ENCODE measurements at regions not wholly inside any gene's neighbourhood (a gene's known extent, or its start where the extent isn't known, plus 50 kb on each side); places are given as distances from the start of the nearest gene placed in this dataset.

GRCh38 chr11:8823174-8823742 is 87.7 kb upstream of the AKIP1 start:
- Histone ChIP-seq H4K91ac (ENCODE audit: insufficient read length, low read depth, low read length) (no peak overlapping the region), H3K79me1 (ENCODE audit: insufficient read depth, low read depth, low read length, poor library complexity, severe bottlenecking) (no peaks in the 10 kb centered on the region), H4K8ac (replicated peaks; ENCODE audit: insufficient read length, low read depth, low read length) (no peak overlapping the region), H2BK5ac (ENCODE audit: insufficient read length, low read length) (no peak overlapping the region), H2BK20ac (ENCODE audit: low read depth, low read length, poor library complexity, severe bottlenecking) (no peak overlapping the region), H3K9ac (ENCODE audit: extremely low read depth, insufficient read length, low read length) (no peak overlapping the region), H2AFZ (ENCODE audit: low read length) (no peak overlapping the region), H3K4me1 (ENCODE audit: insufficient read depth, low read length) (peaks cover 10% of the 10 kb centered on the region; the same call in 1 of the 2 replicates), H3K9me3 (ENCODE audit: control insufficient read depth, low read depth, low read length) (no peaks in the 10 kb centered on the region), H3K56ac (ENCODE audit: insufficient read length, low read depth, low read length) (no peak overlapping the region), H3K23ac (ENCODE audit: insufficient read length, low read depth, low read length) (no peak overlapping the region), H3K79me2 (ENCODE audit: insufficient read depth, low read length) (no peaks in the 10 kb centered on the region), H3K27me3 (ENCODE audit: insufficient read depth, low read length) (no peaks in the 10 kb centered on the region), H3T11ph (ENCODE audit: low read length) (no peak overlapping the region), H2BK120ac (ENCODE audit: low read depth, low read length, poor library complexity, severe bottlenecking) (no peak overlapping the region), H3K18ac (ENCODE audit: insufficient read length, low read depth, low read length) (no peak overlapping the region), H3K27ac (ENCODE audit: insufficient read length, low read depth, low read length) (no peak overlapping the region), H3K4me2 (ENCODE audit: insufficient read depth, insufficient read length, low read length) (no peak overlapping the region), H4K20me1 (ENCODE audit: control insufficient read depth, insufficient read depth, insufficient read length) (no peaks in the 10 kb centered on the region), H2BK15ac (ENCODE audit: low read depth, low read length) (no peak overlapping the region), H3K4ac (ENCODE audit: low read depth, low read length) (no peak overlapping the region), H3K23me2 (ENCODE audit: insufficient read length, low read depth, low read length, poor library complexity, severe bottlenecking) (no peaks in the 10 kb centered on the region), H2AK5ac (ENCODE audit: insufficient read length, low read length) (no peak overlapping the region), H3K14ac (ENCODE audit: insufficient read depth, low read length) (no peak overlapping the region), H2BK12ac (ENCODE audit: insufficient read length, low read depth, low read length) (no peak overlapping the region), H4K5ac (ENCODE audit: insufficient read length, low read depth, low read length) (no peak overlapping the region)
- no CpG with 5 or more reads among the region's 2 CpGs for WGBS (ENCODE audit: extremely low coverage, insufficient read length, low lambda C conversion rate)
- no peaks in the 10 kb centered on the region; the same call in 1 of the 2 replicates for H3K27me3 Mint-ChIP-seq (ENCODE audit: low read depth)
- peaks cover 15 to 22% of the 10 kb centered on the region in 2 experiments for H3K4me1 Mint-ChIP-seq
- no peak overlapping the region for H3K4me3 Mint-ChIP-seq
- H3K27ac Mint-ChIP-seq = 0 out of 7 replicates have a peak overlapping the region, but pooled peaks of 2 of the 3 experiments have one; percentile 40 to 80
- H3K9me3 Mint-ChIP-seq = no peaks in the 10 kb centered on the region; a peak in 1 of 5 replicates
- 0 out of 7 replicates have a peak, but pooled peaks cover 0 to 1% (median 0%) of the 10 kb centered on the region in 3 experiments for H3K36me3 Mint-ChIP-seq (ENCODE audit: insufficient read depth in 1 of 3, low read depth in 3 of 3)
- no peak for TF ChIP-seq CTCF (conservative IDR thresholded peaks at IDR 0.05)
- DNase-seq = no peak

Measured in H9 (cell line).